A549 (cell line): ENCODE measurements at regions not wholly inside any gene's neighbourhood (a gene's known extent, or its start where the extent isn't known, plus 50 kb on each side); places are given as distances from the start of the nearest gene placed in this dataset.
A peak's percentile ranks its signal among the peaks of the same experiment; 100 is the strongest.
"Not testable (repeated sequence)": the region's sequence is repeated elsewhere in the genome, so short reads cannot be mapped to it uniquely, and the experiment has no call there.

Experiments used
- ATAC-seq, 2 experiments: fragments of 200-7000 bp in 1 of 2; fragments of >200 bp in 1 of 2; cut with Nextera tagmentation in 1 of 2; cut with Tn5 transposase in 1 of 2; 3 replicates each; pipeline versions ENCODE4 v1.8.0 to v1.9.1; 2018 to 2020; ENCODE audit warnings: mild to moderate bottlenecking in 1 of 2, moderate library complexity in 1 of 2
- CTCF ChIA-PET: fragments of 300-600 bp; sonication (Branson Sonifier 250); formaldehyde crosslinking; extraction: SDS; loops from one replicate; lab custom pipeline; 2021; ENCODE audit warnings: antibody characterized with exemption, inconsistent platforms; lab: Yijun Ruan, JAX
- POLR2A ChIA-PET: fragments of 350-600 bp; formaldehyde crosslinking; extraction: SDS; loops from one replicate; lab custom pipeline; 2021; ENCODE audit warnings: antibody characterized with exemption, inconsistent platforms; lab: Yijun Ruan, JAX
- DNase-seq, 2 experiments: peaks; one replicate each; pipeline versions ENCODE4 v3.0.0 to v3.0.0-alpha.2; 2011 to 2016; ENCODE audit warnings: low read depth in 1 of 2, low spot score in 1 of 2
- FAIRE-seq: peaks from 2 replicates; lab custom pipeline; 2011; peaks lifted over from hg19 to GRCh38; lab: Jason Lieb, UNC
- H3K27ac ChIP-seq, 2 experiments: fragments of >200 bp; sonication (Bioruptor Twin); formaldehyde crosslinking; 3 replicates each; pipeline ENCODE4 v1.5.1; 2016 to 2017
- H3K4me1 ChIP-seq: fragments of >200 bp; sonication (Bioruptor Twin); formaldehyde crosslinking; 3 replicates; pipeline ENCODE4 v1.6.1; 2016
- H3K4me2 ChIP-seq: fragments of >200 bp; sonication (Bioruptor Twin); formaldehyde crosslinking; 3 replicates; pipeline ENCODE4 v1.6.1; 2016
- H3K4me3 ChIP-seq: fragments of >200 bp; sonication (Bioruptor Twin); formaldehyde crosslinking; 3 replicates; pipeline ENCODE4 v1.5.1; 2016
- H3K9me3 ChIP-seq: fragments of >200 bp; sonication (Bioruptor Twin); formaldehyde crosslinking; 3 replicates; pipeline ENCODE4 v1.6.1; 2016
- BCL3 ChIP-seq: fragments of >200 bp; sonication (Bioruptor Twin); formaldehyde crosslinking; IDR thresholded peaks from 3 replicates; pipeline ENCODE4 v1.6.1; 2016
- CHD2 ChIP-seq: fragments of 150-350 bp; IDR thresholded peaks from 2 replicates; pipeline ENCODE4 v1.6.1; 2014; ENCODE audit warnings: low read length; ENCODE audit not compliant: partially characterized antibody
- EHF ChIP-seq: fragments of 250-450 bp; sonication (Bioruptor Pico); IDR thresholded peaks from 2 replicates; pipeline ENCODE4 v1.5.0; 2020; ENCODE audit warnings: mild to moderate bottlenecking
- ELK1 ChIP-seq: fragments of 150-350 bp; IDR thresholded peaks from 2 replicates; pipeline ENCODE4 v1.6.1; 2014; ENCODE audit warnings: low read depth, mild to moderate bottlenecking, low read length
- FOSB ChIP-seq: fragments of 250-450 bp; sonication (Bioruptor Pico); IDR thresholded peaks from 2 replicates; pipeline ENCODE4 v1.5.0; 2020; ENCODE audit warnings: mild to moderate bottlenecking, moderate library complexity
- FOSL2 ChIP-seq, 2 experiments: fragments of 450-650 bp in 1 of 2; fragments of >200 bp in 1 of 2; sonication (Bioruptor Twin) in 1 of 2; formaldehyde crosslinking; IDR thresholded peaks; 2 replicates each; pipeline versions ENCODE4 v1.5.0 to v1.6.1; 2016 to 2020; ENCODE audit warnings: mild to moderate bottlenecking in 1 of 2, moderate library complexity in 1 of 2
- HES2 ChIP-seq: fragments of >200 bp; sonication (Bioruptor Twin); formaldehyde crosslinking; IDR thresholded peaks from 2 replicates; pipeline ENCODE4 v1.6.1; 2016
- HEYL ChIP-seq: fragments of 250-450 bp; sonication (Bioruptor Pico); IDR thresholded peaks from 2 replicates; pipeline ENCODE4 v1.8.0; 2021; ENCODE audit warnings: mild to moderate bottlenecking, moderate library complexity
- HMGXB4 ChIP-seq: fragments of 250-450 bp; sonication (Bioruptor Pico); IDR thresholded peaks from 2 replicates; pipeline ENCODE4 v1.5.0; 2021; ENCODE audit warnings: mild to moderate bottlenecking, moderate library complexity, borderline replicate concordance
- HOXA7 ChIP-seq: fragments of 250-450 bp; sonication (Bioruptor Pico); IDR thresholded peaks from 2 replicates; pipeline ENCODE4 v1.5.0; 2020; ENCODE audit warnings: mild to moderate bottlenecking, moderate library complexity
- HOXB5 ChIP-seq: fragments of 250-450 bp; sonication (Bioruptor Pico); IDR thresholded peaks from 2 replicates; pipeline ENCODE4 v1.5.0; 2020; ENCODE audit warnings: mild to moderate bottlenecking, moderate library complexity
- KDM1A ChIP-seq: fragments of 200-600 bp; sonication (generic); IDR thresholded peaks from 2 replicates; pipeline ENCODE4 v1.6.1; 2016; ENCODE audit warnings: low read depth, mild to moderate bottlenecking
- KDM5A ChIP-seq: fragments of 200-600 bp; sonication (generic); IDR thresholded peaks from 2 replicates; pipeline ENCODE4 v1.6.1; 2016; ENCODE audit warnings: antibody characterized with exemption, mild to moderate bottlenecking
- MAFK ChIP-seq: fragments of 450-650 bp; IDR thresholded peaks from 2 replicates; pipeline ENCODE4 v1.6.1; 2014; ENCODE audit not compliant: partially characterized antibody
- MAX ChIP-seq: IDR thresholded peaks from 2 replicates; pipeline ENCODE4 v1.6.1; 2012
- RAD21 ChIP-seq, 2 experiments: fragments of >200 bp in 1 of 2; sonication (Bioruptor Twin) in 1 of 2; formaldehyde crosslinking in 1 of 2; IDR thresholded peaks in 1 of 2; conservative IDR thresholded peaks in 1 of 2; 2 replicates in 1 of 2; 3 replicates in 1 of 2; pipeline ENCODE4 v1.6.1; 2012 to 2018; ENCODE audit warnings: inconsistent platforms in 1 of 2
- RFX5 ChIP-seq: fragments of 450-650 bp; IDR thresholded peaks from 2 replicates; pipeline ENCODE4 v1.7.1; 2014; ENCODE audit warnings: antibody characterized with exemption, mild to moderate bottlenecking, moderate library complexity
- TP53 ChIP-seq: fragments of 250-450 bp; sonication (Bioruptor Pico); IDR thresholded peaks from 2 replicates; pipeline ENCODE4 v1.5.0; 2021; ENCODE audit warnings: mild to moderate bottlenecking, moderate library complexity
- WGBS: methylation state at CpG from one replicate; pipeline ENCODE4 v1.1.6; 2017; ENCODE audit errors: missing lambda C conversion rate; 5-methylcytosine and 5-hydroxymethylcytosine counted together

- Histone ChIP-seq H3K27ac (no peak overlapping the region), H3K4me3 (no peak overlapping the region), H3K4me2 (no peak overlapping the region), H3K9me3 (0 out of 3 replicates have a peak, but pooled peaks cover 6% of the 10 kb centered on the region), H3K4me1 (no peaks in the 10 kb centered on the region)
- DNase-seq (no peak), ATAC-seq (no peak), FAIRE-seq (no peak)
- TF ChIP-seq FOSB (CRISPR knock-in tag), result no peak
- peak; percentile 42 for TF ChIP-seq MAFK
- 16% methylated on average over 3 of the region's 3 CpGs for WGBS
- POLR2A ChIA-PET, result no interaction called here
- CTCF ChIA-PET, result no interaction called here
These were observed 165.2 kb upstream of the MSX2 start for GRCh38 chr5:174559141-174559540.

- no peak overlapping the region for H3K4me3 ChIP-seq
- no peak for DNase-seq
- TF ChIP-seq HOXA7 (CRISPR knock-in tag) (no peak), HMGXB4 (CRISPR knock-in tag) (no peak), RFX5 (no peak)
- TF ChIP-seq, all 56 proteins: peak for 0
- CTCF ChIA-PET, result no interaction called here
- POLR2A ChIA-PET, result no interaction called here
- Histone ChIP-seq H3K9me3 (0 out of 3 replicates have a peak, but pooled peaks cover 6% of the 10 kb centered on the region), H3K4me1 (no peaks in the 10 kb centered on the region), H3K27ac (no peak overlapping the region), H3K4me2 (no peak overlapping the region)
- FAIRE-seq, result no peak
- WGBS, result 75% methylated on average over 5 of the region's 5 CpGs
- ATAC-seq, result no peak
These were observed 164.8 kb upstream of the MSX2 start for GRCh38 chr5:174559566-174560090.

- no peak overlapping the region for H3K27ac ChIP-seq
- no peak for DNase-seq
- no peak for ATAC-seq
- no peaks in the 10 kb centered on the region for H3K4me1 ChIP-seq
- no peak overlapping the region for H3K4me3 ChIP-seq
- no peak for FAIRE-seq
- 0 out of 3 replicates have a peak, but pooled peaks cover 6% of the 10 kb centered on the region for H3K9me3 ChIP-seq
- ChIA-PET POLR2A (no interaction called here), CTCF (interaction anchor here (0.5 to 1.3 kb wide), 4 partner anchors 21 to 1574 kb away, joined by 3 read pairs; partner anchors contain the start of gene MSX2)
- no peak for TF ChIP-seq KDM5A
- TF ChIP-seq CHD2, result no peak
- no peak for TF ChIP-seq HES2
- no peak for TF ChIP-seq HOXB5
- TF ChIP-seq KDM1A, result no peak
- no peak for TF ChIP-seq HEYL (CRISPR knock-in tag)
- WGBS, result 20% methylated on average over 3 of the region's 3 CpGs
- no peak overlapping the region for H3K4me2 ChIP-seq
These were observed 163.5 kb upstream of the MSX2 start for GRCh38 chr5:174560861-174561260.

GRCh38 chr5:174563040-174563439 is 161.3 kb upstream of the MSX2 start:
- not testable (repeated sequence) for DNase-seq

GRCh38 chr5:174563899-174564298 is 160.5 kb upstream of the MSX2 start:
- Histone ChIP-seq H3K27ac (no peak overlapping the region), H3K4me1 (no peaks in the 10 kb centered on the region), H3K9me3 (0 out of 3 replicates have a peak, but pooled peaks cover 6% of the 10 kb centered on the region), H3K4me3 (no peak overlapping the region), H3K4me2 (no peak overlapping the region)
- POLR2A ChIA-PET, result no interaction called here
- FAIRE-seq (no peak), ATAC-seq (no peak), DNase-seq (no peak)
- CTCF ChIA-PET, result no interaction called here
- WGBS, result 70% methylated on average over 9 of the region's 9 CpGs
- TF ChIP-seq EHF (no peak), RAD21 (conservative IDR thresholded peaks at IDR 0.05 in 1 of 2, IDR thresholded peaks at IDR 0.05 in 1 of 2) (no peak), MAFK (no peak), BCL3 (no peak), MAX (no peak), TP53 (CRISPR knock-in tag) (no peak), ELK1 (no peak), RFX5 (no peak), FOSL2 (IDR thresholded peaks at IDR 0.05) (no peak), FOSL2 (CRISPR knock-in tag; IDR thresholded peaks at IDR 0.05) (no peak)

More at GRCh38 chr5:174563040-174563439, 161.3 kb upstream of the MSX2 start:
- 56% methylated on average over 6 of the region's 6 CpGs for WGBS
- FAIRE-seq, H3K9me3 ChIP-seq, H3K27ac ChIP-seq, ATAC-seq, POLR2A ChIA-PET, H3K4me1 ChIP-seq, H3K4me3 ChIP-seq, H3K4me2 ChIP-seq, CTCF ChIA-PET: not testable (repeated sequence)
